ENCODE measurements at regions not wholly inside any gene's neighbourhood (a gene's known extent, or its start where the extent isn't known, plus 50 kb on each side); places are given as distances from the start of the nearest gene placed in this dataset.

- DNase-seq (ENCODE audit: low spot score in 2 of 2), result no peak
Measured at GRCh38 chr7:115662676-115663075, 367.9 kb downstream of the TFEC start.

GRCh38 chr7:115662120-115662519, 368.4 kb downstream of the TFEC start:
- Histone ChIP-seq H3K9me3 (no peaks in the 10 kb centered on the region), H3K4me1 (no peaks in the 10 kb centered on the region), H3K27ac (no peak overlapping the region), H3K36me3 (no peaks in the 10 kb centered on the region), H3K4me3 (no peak overlapping the region), H3K27me3 (no peaks in the 10 kb centered on the region)
- no peak for DNase-seq (ENCODE audit: low spot score in 2 of 2)
- TF ChIP-seq CTCF (IDR thresholded peaks at IDR 0.05) (no peak), POLR2AphosphoS5 (IDR thresholded peaks at IDR 0.05) (no peak), POLR2A (IDR thresholded peaks at IDR 0.05) (no peak), EP300 (IDR thresholded peaks at IDR 0.05) (no peak)
- 70% methylated on average over 2 of the region's 2 CpGs for WGBS

More at GRCh38 chr7:115662676-115663075, 367.9 kb downstream of the TFEC start:
- no peak for TF ChIP-seq POLR2A (IDR thresholded peaks at IDR 0.05)
- no peak for TF ChIP-seq EP300 (IDR thresholded peaks at IDR 0.05)
- TF ChIP-seq CTCF (IDR thresholded peaks at IDR 0.05), result no peak
- no peak for TF ChIP-seq POLR2AphosphoS5 (IDR thresholded peaks at IDR 0.05)
- no peaks in the 10 kb centered on the region for H3K4me1 ChIP-seq
- no peak overlapping the region for H3K27ac ChIP-seq
- no peak overlapping the region for H3K4me3 ChIP-seq
- H3K36me3 ChIP-seq, result no peaks in the 10 kb centered on the region
- no peaks in the 10 kb centered on the region for H3K9me3 ChIP-seq
- no peaks in the 10 kb centered on the region for H3K27me3 ChIP-seq

- H3K36me3 ChIP-seq, result no peaks in the 10 kb centered on the region
- DNase-seq (ENCODE audit: low spot score in 2 of 2), result no peak
- H3K27ac ChIP-seq, result no peak overlapping the region
- H3K9me3 ChIP-seq, result no peaks in the 10 kb centered on the region
- no peak overlapping the region for H3K4me3 ChIP-seq
- WGBS, result 81% methylated on average over 3 of the region's 3 CpGs
- H3K27me3 ChIP-seq, result no peaks in the 10 kb centered on the region
- no peaks in the 10 kb centered on the region for H3K4me1 ChIP-seq
- no peak for TF ChIP-seq CTCF (IDR thresholded peaks at IDR 0.05)
- TF ChIP-seq EP300 (IDR thresholded peaks at IDR 0.05), result no peak
- no peak for TF ChIP-seq POLR2A (IDR thresholded peaks at IDR 0.05)
- TF ChIP-seq POLR2AphosphoS5 (IDR thresholded peaks at IDR 0.05), result no peak
Measured at GRCh38 chr7:115658223-115658622, 372.3 kb downstream of the TFEC start.

- no peak for DNase-seq (ENCODE audit: low spot score in 2 of 2)
- H3K9me3 ChIP-seq, result no peaks in the 10 kb centered on the region
- WGBS, result 88% methylated on average over 2 of the region's 2 CpGs
- no peaks in the 10 kb centered on the region for H3K4me1 ChIP-seq
- no peak for TF ChIP-seq POLR2A (IDR thresholded peaks at IDR 0.05)
- no peak for TF ChIP-seq CTCF (IDR thresholded peaks at IDR 0.05)
- no peak for TF ChIP-seq EP300 (IDR thresholded peaks at IDR 0.05)
- TF ChIP-seq POLR2AphosphoS5 (IDR thresholded peaks at IDR 0.05), result no peak
- H3K36me3 ChIP-seq, result no peaks in the 10 kb centered on the region
- H3K27me3 ChIP-seq, result no peaks in the 10 kb centered on the region
- no peak overlapping the region for H3K4me3 ChIP-seq
- no peak overlapping the region for H3K27ac ChIP-seq
Measured at GRCh38 chr7:115654384-115655214, 376.0 kb downstream of the TFEC start.

- no peak for TF ChIP-seq CTCF (IDR thresholded peaks at IDR 0.05)
- TF ChIP-seq EP300 (IDR thresholded peaks at IDR 0.05), result no peak
- no peak for TF ChIP-seq POLR2AphosphoS5 (IDR thresholded peaks at IDR 0.05)
- no peak for TF ChIP-seq POLR2A (IDR thresholded peaks at IDR 0.05)
- H3K27ac ChIP-seq, result no peak overlapping the region
- no peaks in the 10 kb centered on the region for H3K36me3 ChIP-seq
- DNase-seq (ENCODE audit: low spot score in 2 of 2), result no peak
- no peak overlapping the region for H3K4me3 ChIP-seq
- no peaks in the 10 kb centered on the region for H3K27me3 ChIP-seq
- no peaks in the 10 kb centered on the region for H3K4me1 ChIP-seq
- no peaks in the 10 kb centered on the region for H3K9me3 ChIP-seq
Measured at GRCh38 chr7:115649429-115649828, 381.1 kb downstream of the TFEC start.

Measured in suprapubic skin (tissue), 4 donors.